HK-2 (cell line): ENCODE measurements at regions not wholly inside any gene's neighbourhood (a gene's known extent, or its start where the extent isn't known, plus 50 kb on each side); places are given as distances from the start of the nearest gene placed in this dataset.

Source experiments
- DNase-seq: peaks from one replicate; pipeline ENCODE4 v3.0.0-alpha.2; 2018; ENCODE audit not compliant: unreplicated experiment

DNA sequence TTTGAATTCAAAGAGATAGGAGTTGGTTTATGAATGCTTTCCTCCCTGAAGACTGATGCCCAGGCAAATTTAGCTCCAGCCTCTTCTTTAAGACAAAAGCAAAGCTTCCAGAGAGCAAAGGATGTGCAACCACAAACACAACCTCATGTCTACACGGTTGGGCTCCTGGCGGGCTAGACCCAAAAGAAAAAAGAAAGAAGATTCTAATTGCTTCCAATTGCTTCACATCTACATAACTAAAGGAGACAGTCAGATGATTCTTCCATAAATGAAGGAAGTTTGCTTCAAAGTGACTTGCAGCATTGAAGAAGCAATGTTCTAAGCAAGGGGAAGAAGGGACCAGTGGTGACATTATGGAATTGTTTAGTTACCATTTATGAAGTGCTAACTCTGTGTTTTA is 1603.0 kb upstream of the TENM3 start:
- DNase-seq, result no peak

GRCh38 chr4:180641495-180641894 is 1601.7 kb upstream of the TENM3 start:
- no peak for DNase-seq

GRCh38 chr4:180642732-180643131 is 1600.5 kb upstream of the TENM3 start:
- no peak for DNase-seq

GRCh38 chr4:180650273-180650672 is 1592.9 kb upstream of the TENM3 start:
- DNase-seq, result no peak

- DNase-seq, result no peak
These were observed 1590.7 kb upstream of the TENM3 start for GRCh38 chr4:180652533-180652932.

DNA sequence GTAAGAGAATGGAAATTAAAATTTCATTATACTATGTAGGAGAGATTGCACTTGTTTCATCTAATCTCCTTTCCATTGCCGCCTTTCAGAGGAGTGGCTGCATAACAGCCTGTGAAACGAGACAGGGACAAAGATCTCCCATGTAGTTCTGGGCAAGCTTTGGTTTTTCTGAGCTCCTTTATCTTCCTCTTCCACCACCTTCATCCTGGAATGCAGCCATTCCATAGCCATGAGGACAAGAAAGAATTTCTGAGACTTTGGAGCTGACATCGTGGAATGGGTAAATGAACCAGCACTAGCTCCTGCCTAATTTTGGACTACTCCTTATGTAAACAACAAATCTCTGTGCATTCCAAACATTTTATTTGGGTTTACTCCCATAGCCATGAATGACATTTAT is 1587.3 kb upstream of the TENM3 start:
- no peak for DNase-seq

DNA sequence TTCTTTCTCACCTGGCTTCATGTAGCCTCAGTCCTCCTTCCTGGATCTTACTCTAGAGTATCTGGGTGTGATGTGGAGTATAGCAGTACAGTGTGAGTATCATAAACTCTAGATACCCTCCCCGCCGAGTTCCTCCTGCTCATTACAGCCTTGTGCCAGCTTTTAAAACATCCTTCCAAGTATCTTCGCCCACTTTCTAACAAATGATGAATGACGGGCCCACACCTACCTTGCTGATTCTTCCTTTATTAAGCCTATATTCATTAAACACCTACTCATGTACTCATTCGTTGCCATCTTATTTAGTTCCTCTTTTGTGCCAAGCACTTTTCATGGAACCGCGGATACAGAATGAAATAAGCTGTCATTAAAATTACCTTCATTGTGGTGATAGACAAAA is 1585.3 kb upstream of the TENM3 start:
- no peak for DNase-seq

GRCh38 chr4:180664766-180665368 is 1578.3 kb upstream of the TENM3 start:
- peak; percentile 64 for DNase-seq

DNA sequence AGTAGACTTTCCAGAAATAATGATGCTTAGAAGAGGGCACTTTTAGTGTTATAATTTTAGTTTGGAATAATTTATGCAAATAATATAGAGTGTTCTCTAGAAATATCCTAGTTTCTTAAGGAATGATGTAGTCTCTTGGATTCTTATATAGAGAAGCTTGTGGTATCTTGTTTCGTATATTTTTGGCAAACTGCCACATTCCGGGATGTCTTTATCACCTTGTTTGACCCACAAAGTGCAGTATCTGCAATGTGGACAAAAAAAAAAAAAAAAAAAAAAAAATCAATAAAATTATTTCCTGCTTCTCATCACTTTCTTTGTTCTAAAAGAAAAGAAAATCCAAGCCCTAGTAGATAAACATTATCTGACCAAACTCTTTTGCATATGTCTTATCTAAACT is 1577.7 kb upstream of the TENM3 start:
- no peak for DNase-seq

DNA sequence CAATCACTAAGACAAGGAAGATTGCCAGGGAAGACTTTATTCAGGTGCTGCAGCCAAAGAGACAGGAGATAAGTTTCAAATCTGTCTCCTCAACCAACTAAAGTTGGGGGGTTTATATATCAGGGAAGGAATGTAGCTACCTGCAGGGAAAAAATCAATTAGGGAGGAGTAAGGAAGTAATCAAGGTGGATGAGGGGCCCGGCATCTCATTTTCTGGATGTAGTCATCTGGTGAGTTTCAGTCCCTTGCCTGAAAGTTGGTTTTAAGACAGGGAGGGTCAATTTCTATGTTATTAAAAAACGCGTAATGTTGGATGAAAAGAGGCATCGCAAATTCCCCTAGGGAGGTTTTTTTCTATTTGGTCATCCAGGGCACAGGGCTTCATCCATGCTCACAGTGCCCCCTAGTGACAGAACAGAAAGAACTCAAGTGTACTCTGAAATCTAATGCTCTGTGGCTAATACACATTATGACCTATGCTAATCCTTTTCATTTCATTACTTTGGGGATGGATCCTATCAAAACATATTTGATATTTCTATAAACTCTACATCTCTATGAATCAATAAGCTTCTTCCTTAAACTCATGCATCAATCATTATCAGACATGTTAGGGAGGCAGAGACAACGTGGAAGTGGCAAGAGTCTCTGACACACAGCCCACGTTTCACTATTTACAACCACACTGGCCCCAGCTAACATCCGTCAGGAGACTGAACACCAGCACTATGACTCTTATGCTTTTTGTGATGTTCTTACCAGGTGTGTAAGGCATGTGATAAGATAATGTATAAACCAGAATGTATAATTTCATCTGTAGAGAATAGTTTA is 1577.0 kb upstream of the TENM3 start:
- peak; percentile 29 for DNase-seq

GRCh38 chr4:180668732-180669131 is 1574.5 kb upstream of the TENM3 start:
- no peak for DNase-seq

GRCh38 chr4:180669680-180670079 is 1573.5 kb upstream of the TENM3 start:
- DNase-seq, result peak; percentile 11

DNA sequence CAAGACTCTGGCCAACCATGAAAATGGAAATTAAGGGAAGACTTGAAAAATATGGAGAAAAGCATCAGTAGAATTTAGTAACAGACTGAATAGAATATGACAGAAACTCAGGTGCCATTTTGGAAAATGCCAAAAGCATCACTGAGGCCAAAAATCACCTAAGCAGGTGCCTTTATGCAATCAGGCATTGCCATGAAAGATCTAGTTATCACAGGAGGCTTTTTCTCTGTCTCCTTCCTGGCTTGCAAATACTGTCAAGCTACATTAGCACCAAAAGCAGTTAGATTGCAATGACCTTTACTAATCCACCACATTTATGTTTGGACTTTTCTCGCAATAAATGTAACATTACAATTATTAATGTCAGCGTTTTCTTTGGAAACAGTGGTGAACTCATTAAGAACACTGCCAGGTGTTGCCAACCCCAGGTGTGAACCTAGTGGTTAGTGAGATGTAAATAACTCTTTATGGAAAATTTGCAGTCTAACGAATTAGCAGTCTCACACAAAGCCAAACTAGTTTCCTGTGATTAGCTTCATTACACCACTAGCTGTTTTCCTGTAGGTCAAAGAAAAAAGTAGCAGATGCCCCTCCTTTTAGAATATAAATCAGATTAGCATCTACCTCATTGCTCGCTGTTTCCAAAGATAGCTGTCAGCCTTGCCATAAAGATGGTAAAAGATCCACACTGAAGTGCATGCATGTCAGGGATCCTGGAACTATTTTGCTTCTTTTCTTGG is 1568.4 kb upstream of the TENM3 start:
- DNase-seq, result no peak

DNA sequence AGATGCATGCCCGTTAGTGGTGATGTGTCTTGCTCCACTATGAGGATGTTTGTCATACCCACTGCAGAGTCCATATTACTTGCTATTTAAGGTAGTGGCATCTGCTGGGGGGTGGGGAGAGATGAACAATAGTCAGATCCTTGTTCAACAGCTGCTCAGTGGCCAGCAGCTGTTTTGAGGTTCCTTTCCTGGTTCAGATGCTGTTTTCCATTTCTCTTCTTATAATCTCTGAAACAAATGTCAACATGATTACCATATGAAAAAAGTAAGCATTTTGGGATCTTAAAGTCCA is 1567.9 kb upstream of the TENM3 start:
- no peak for DNase-seq

DNA sequence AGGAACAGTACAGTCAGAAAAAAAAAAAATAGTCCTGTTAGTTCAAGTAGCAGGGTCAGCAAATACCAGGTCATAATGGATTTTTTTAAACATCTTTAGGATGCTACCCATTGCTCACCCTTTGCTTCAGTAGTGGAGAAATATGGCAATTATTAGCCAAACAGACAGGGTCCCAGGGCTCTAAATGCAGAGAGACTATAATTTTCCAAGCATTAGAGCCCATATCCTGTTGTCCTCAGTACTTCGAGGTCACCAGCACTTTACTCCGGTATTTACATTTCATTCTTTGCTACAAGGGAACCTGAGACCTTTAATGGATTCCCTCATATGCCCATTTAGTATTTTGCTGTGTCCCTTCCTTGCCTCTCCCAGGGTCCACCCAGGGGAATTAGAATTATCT is 1562.9 kb upstream of the TENM3 start:
- DNase-seq, result no peak

- no peak for DNase-seq
These were observed 1560.4 kb upstream of the TENM3 start for GRCh38 chr4:180682776-180683175.

GRCh38 chr4:180683186-180683585 is 1560.0 kb upstream of the TENM3 start:
- DNase-seq, result no peak

DNA sequence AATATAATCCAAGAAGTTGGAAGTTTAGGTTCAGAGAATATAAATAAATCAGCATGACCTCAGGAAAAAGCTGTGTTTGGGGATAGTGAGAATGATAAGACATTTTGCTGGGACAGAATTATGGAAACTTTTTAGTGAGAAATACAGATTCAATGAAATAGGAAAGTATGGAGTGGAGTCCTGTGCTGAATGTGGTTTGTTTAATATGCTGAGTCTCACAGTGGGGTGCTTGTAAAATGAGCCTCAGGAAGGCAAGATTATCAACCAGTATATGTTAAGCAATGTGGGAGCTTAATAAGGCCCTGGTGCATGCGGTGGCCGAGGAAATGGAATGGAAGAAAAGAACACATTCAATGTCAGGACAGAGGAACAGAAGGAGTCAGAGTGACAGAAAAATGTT is 1554.7 kb upstream of the TENM3 start:
- no peak for DNase-seq

DNA sequence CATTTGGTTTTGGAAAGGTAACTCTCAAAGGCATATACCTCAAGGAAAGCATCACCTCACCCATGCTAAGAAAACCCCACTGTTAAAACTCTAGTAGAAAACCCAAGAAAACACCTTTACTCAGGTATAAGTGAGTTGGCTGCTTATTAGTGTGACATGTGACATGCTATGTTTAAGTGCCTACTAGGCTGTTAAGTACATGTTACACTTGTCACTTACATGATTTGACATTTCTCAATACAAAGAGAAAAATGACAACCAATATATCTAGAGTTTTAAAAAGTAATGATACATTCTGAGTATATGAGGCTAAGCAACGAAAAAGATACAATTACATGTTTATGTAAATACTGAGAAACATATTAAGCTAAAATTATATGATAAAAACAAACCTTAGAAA is 1548.3 kb upstream of the TENM3 start:
- DNase-seq, result no peak

DNA sequence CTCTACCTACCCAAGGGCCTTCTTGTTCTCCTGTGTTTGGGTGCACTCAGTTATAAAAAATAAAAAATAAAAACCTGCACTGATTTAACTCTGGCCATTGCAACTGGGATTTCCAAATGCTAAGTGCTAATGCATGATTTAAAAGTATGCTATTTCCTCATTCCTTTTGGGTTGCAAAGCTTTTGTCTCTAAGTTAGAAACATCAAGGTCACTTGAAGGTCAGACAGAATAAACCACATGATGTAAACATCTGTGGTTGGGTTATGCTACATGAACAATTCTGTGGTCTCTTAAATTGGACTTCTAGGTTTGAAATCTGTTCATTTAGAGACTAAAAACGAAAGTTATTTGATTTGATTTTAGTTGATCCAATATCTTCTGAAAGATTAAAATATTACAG is 1547.4 kb upstream of the TENM3 start:
- no peak for DNase-seq

DNA sequence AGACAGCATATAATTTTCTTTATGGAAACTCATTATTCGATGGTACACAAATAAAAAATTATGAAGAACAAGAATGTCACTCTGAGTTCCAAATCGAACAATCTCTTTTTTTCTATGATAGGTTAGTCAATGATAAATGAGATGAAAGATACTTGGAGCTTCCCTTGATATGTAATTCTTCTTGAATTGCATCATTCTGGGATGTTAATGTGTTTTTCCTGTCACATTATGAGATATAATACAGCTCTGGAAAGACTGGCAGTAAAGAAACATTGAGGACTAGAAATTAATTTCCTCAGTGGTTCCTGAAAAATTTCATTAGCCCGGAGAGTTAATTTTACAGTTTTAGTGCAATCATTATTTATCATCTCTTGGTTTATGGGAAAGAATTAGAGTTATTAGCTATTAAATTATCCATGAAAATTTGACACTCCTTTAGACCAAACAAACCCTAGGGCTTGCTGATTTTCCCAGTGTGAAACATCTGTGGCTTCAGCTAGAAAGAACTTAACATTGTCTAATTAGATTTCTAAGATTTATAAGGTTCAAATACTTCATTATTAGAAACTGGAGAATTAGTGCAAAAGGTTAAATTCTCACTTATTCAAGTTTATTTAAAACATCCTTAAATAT is 1546.6 kb upstream of the TENM3 start:
- DNase-seq, result no peak

GRCh38 chr4:180698550-180699195 is 1544.5 kb upstream of the TENM3 start:
- DNase-seq, result no peak
